ENCODE measurements at regions not wholly inside any gene's neighbourhood (a gene's known extent, or its start where the extent isn't known, plus 50 kb on each side); places are given as distances from the start of the nearest gene placed in this dataset.

DNA sequence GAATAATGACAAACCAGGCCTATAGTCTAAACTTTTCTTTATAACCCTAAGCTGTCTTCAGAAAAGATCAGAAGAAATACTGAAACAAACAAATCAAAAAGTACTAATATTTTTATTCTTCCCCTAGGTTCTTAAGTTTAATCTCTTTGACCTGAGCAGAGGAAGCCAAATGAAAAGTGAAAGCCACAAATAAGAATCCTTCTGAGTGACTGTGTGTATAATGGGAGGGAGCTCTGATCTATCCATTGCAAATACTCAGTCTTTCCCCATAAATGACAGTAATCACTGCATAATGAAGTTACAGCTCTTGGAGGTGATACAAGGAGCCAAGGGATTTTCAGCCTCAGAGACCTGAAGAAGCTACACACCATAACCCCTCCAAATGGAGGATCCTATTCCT lies 126.9 kb upstream of the ATP10B start:
- TF ChIP-seq POLR2A (IDR thresholded peaks at IDR 0.05), result no peak
- TF ChIP-seq, protein P1, sequence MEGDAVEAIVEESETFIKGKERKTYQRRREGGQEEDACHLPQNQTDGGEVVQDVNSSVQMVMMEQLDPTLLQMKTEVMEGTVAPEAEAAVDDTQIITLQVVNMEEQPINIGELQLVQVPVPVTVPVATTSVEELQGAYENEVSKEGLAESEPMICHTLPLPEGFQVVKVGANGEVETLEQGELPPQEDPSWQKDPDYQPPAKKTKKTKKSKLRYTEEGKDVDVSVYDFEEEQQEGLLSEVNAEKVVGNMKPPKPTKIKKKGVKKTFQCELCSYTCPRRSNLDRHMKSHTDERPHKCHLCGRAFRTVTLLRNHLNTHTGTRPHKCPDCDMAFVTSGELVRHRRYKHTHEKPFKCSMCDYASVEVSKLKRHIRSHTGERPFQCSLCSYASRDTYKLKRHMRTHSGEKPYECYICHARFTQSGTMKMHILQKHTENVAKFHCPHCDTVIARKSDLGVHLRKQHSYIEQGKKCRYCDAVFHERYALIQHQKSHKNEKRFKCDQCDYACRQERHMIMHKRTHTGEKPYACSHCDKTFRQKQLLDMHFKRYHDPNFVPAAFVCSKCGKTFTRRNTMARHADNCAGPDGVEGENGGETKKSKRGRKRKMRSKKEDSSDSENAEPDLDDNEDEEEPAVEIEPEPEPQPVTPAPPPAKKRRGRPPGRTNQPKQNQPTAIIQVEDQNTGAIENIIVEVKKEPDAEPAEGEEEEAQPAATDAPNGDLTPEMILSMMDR (IDR thresholded peaks at IDR 0.05), result no peak

Data from lower leg skin (tissue), 3 donors.